A549 (cell line): ENCODE measurements at regions not wholly inside any gene's neighbourhood (a gene's known extent, or its start where the extent isn't known, plus 50 kb on each side); places are given as distances from the start of the nearest gene placed in this dataset.

ENCODE experiments used
- ATAC-seq, 2 experiments: fragments of 200-7000 bp in 1 of 2; fragments of >200 bp in 1 of 2; cut with Nextera tagmentation in 1 of 2; cut with Tn5 transposase in 1 of 2; 3 replicates each; pipeline versions ENCODE4 v1.8.0 to v1.9.1; 2018 to 2020; ENCODE audit warnings: mild to moderate bottlenecking in 1 of 2, moderate library complexity in 1 of 2
- CTCF ChIA-PET: fragments of 300-600 bp; sonication (Branson Sonifier 250); formaldehyde crosslinking; extraction: SDS; loops from one replicate; lab custom pipeline; 2021; ENCODE audit warnings: antibody characterized with exemption, inconsistent platforms; lab: Yijun Ruan, JAX
- POLR2A ChIA-PET: fragments of 350-600 bp; formaldehyde crosslinking; extraction: SDS; loops from one replicate; lab custom pipeline; 2021; ENCODE audit warnings: antibody characterized with exemption, inconsistent platforms; lab: Yijun Ruan, JAX
- DNase-seq, 2 experiments: peaks; one replicate each; pipeline versions ENCODE4 v3.0.0 to v3.0.0-alpha.2; 2011 to 2016; ENCODE audit warnings: low read depth in 1 of 2, low spot score in 1 of 2
- FAIRE-seq: peaks from 2 replicates; lab custom pipeline; 2011; peaks lifted over from hg19 to GRCh38; lab: Jason Lieb, UNC
- H3K27ac ChIP-seq, 2 experiments: fragments of >200 bp; sonication (Bioruptor Twin); formaldehyde crosslinking; 3 replicates each; pipeline ENCODE4 v1.5.1; 2016 to 2017
- H3K4me1 ChIP-seq: fragments of >200 bp; sonication (Bioruptor Twin); formaldehyde crosslinking; 3 replicates; pipeline ENCODE4 v1.6.1; 2016
- H3K4me2 ChIP-seq: fragments of >200 bp; sonication (Bioruptor Twin); formaldehyde crosslinking; 3 replicates; pipeline ENCODE4 v1.6.1; 2016
- H3K4me3 ChIP-seq: fragments of >200 bp; sonication (Bioruptor Twin); formaldehyde crosslinking; 3 replicates; pipeline ENCODE4 v1.5.1; 2016
- H3K9me3 ChIP-seq: fragments of >200 bp; sonication (Bioruptor Twin); formaldehyde crosslinking; 3 replicates; pipeline ENCODE4 v1.6.1; 2016
- BHLHE40 ChIP-seq: IDR thresholded peaks from 2 replicates; pipeline ENCODE4 v1.6.1; 2012; ENCODE audit warnings: low read depth, low read length, inconsistent platforms
- EHMT2 ChIP-seq: fragments of 200-600 bp; sonication (generic); IDR thresholded peaks from 2 replicates; pipeline ENCODE4 v1.6.1; 2016; ENCODE audit warnings: antibody characterized with exemption, low read depth, mild to moderate bottlenecking, moderate library complexity
- EP300 ChIP-seq, 2 experiments: fragments of >200 bp; sonication (Bioruptor Twin); formaldehyde crosslinking; IDR thresholded peaks; 2 replicates in 1 of 2; 3 replicates in 1 of 2; pipeline ENCODE4 v1.6.1; 2016 to 2017
- FOSL2 ChIP-seq, 2 experiments: fragments of 450-650 bp in 1 of 2; fragments of >200 bp in 1 of 2; sonication (Bioruptor Twin) in 1 of 2; formaldehyde crosslinking; IDR thresholded peaks; 2 replicates each; pipeline versions ENCODE4 v1.5.0 to v1.6.1; 2016 to 2020; ENCODE audit warnings: mild to moderate bottlenecking in 1 of 2, moderate library complexity in 1 of 2
- HOXB13 ChIP-seq: fragments of 250-450 bp; sonication (Bioruptor Pico); IDR thresholded peaks from 2 replicates; pipeline ENCODE4 v1.5.0; 2020; ENCODE audit warnings: low read depth, mild to moderate bottlenecking, moderate library complexity
- JUN ChIP-seq, 2 experiments: fragments of >200 bp; sonication (Bioruptor Twin); formaldehyde crosslinking; IDR thresholded peaks; 2 replicates in 1 of 2; 3 replicates in 1 of 2; pipeline ENCODE4 v1.6.1; 2016 to 2017
- JUNB ChIP-seq: fragments of >200 bp; sonication (Bioruptor Twin); formaldehyde crosslinking; IDR thresholded peaks from 2 replicates; pipeline ENCODE4 v1.6.1; 2016
- KDM1A ChIP-seq: fragments of 200-600 bp; sonication (generic); IDR thresholded peaks from 2 replicates; pipeline ENCODE4 v1.6.1; 2016; ENCODE audit warnings: low read depth, mild to moderate bottlenecking
- NR3C1 ChIP-seq: fragments of >200 bp; sonication (Bioruptor Twin); formaldehyde crosslinking; IDR thresholded peaks from 3 replicates; pipeline ENCODE4 v1.6.1; 2017
- RAD21 ChIP-seq, 2 experiments: fragments of >200 bp in 1 of 2; sonication (Bioruptor Twin) in 1 of 2; formaldehyde crosslinking in 1 of 2; IDR thresholded peaks in 1 of 2; conservative IDR thresholded peaks in 1 of 2; 2 replicates in 1 of 2; 3 replicates in 1 of 2; pipeline ENCODE4 v1.6.1; 2012 to 2018; ENCODE audit warnings: inconsistent platforms in 1 of 2
- REST ChIP-seq: fragments of 200-600 bp; sonication (generic); IDR thresholded peaks from 2 replicates; pipeline ENCODE4 v1.6.1; 2016; ENCODE audit warnings: antibody characterized with exemption, mild to moderate bottlenecking, moderate library complexity
- RFX5 ChIP-seq: fragments of 450-650 bp; IDR thresholded peaks from 2 replicates; pipeline ENCODE4 v1.7.1; 2014; ENCODE audit warnings: antibody characterized with exemption, mild to moderate bottlenecking, moderate library complexity
- SMC3 ChIP-seq: fragments of >200 bp; sonication (Bioruptor Twin); formaldehyde crosslinking; IDR thresholded peaks from 3 replicates; pipeline ENCODE4 v1.6.1; 2018; ENCODE audit warnings: inconsistent platforms
- USF2 ChIP-seq: fragments of 450-650 bp; IDR thresholded peaks from 2 replicates; pipeline ENCODE4 v1.6.1; 2014; ENCODE audit warnings: antibody characterized with exemption
- ZSCAN20 ChIP-seq: fragments of 250-450 bp; sonication (Bioruptor Pico); IDR thresholded peaks from 2 replicates; pipeline ENCODE4 v1.8.0; 2022; ENCODE audit warnings: mild to moderate bottlenecking, moderate library complexity
- WGBS: methylation state at CpG from one replicate; pipeline ENCODE4 v1.1.6; 2017; ENCODE audit errors: missing lambda C conversion rate; 5-methylcytosine and 5-hydroxymethylcytosine counted together
- TF ChIP-seq, protein P1 (sequence below): fragments of 150-350 bp; IDR thresholded peaks from 2 replicates; pipeline ENCODE4 v1.6.1; 2014; ENCODE audit warnings: low read depth, mild to moderate bottlenecking, low read length

DNA sequence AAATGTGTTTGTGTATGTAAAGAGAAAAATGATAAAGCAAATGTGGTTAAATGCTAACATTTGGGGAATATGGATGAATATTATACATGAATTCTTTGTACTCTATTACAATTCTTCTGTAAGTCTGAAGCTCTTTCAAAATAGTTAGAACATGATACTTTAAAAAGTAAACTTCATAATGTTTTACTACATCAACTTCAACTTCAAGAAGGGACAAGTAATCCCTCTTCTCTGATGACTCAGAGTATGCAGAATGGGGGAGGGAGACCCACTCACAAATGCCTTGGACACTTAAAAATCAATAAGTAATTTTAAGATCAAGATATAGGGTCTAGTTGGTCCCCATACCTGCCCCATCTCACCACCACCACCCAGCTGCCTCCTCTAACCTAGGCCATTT lies 162.4 kb downstream of the ESM1 start (continued):
- TF ChIP-seq EP300 (IDR thresholded peaks at IDR 0.05) = no peak

- ATAC-seq = no peak
- Histone ChIP-seq H3K4me2 (no peak overlapping the region), H3K4me1 (no peaks in the 10 kb centered on the region), H3K27ac (no peak overlapping the region), H3K4me3 (no peak overlapping the region)
- WGBS = 58% methylated on average over 2 of the region's 2 CpGs
- no peak for DNase-seq
- POLR2A ChIA-PET = no interaction called here
- no peak for TF ChIP-seq EHMT2
- TF ChIP-seq, protein P1, sequence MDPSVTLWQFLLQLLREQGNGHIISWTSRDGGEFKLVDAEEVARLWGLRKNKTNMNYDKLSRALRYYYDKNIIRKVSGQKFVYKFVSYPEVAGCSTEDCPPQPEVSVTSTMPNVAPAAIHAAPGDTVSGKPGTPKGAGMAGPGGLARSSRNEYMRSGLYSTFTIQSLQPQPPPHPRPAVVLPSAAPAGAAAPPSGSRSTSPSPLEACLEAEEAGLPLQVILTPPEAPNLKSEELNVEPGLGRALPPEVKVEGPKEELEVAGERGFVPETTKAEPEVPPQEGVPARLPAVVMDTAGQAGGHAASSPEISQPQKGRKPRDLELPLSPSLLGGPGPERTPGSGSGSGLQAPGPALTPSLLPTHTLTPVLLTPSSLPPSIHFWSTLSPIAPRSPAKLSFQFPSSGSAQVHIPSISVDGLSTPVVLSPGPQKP = no peak
- TF ChIP-seq RAD21 (conservative IDR thresholded peaks at IDR 0.05 in 1 of 2, IDR thresholded peaks at IDR 0.05 in 1 of 2) = no peak
- TF ChIP-seq JUN (IDR thresholded peaks at IDR 0.05) = no peak
- no peak for TF ChIP-seq KDM1A
- TF ChIP-seq, all 56 proteins: peak for 0
- FAIRE-seq = no peak
- no peaks in the 10 kb centered on the region for H3K9me3 ChIP-seq
- CTCF ChIA-PET = interaction anchor here (2.0 kb wide), 1 partner anchor 22 kb away, joined by 7 read pairs; no protein-coding TSS in a partner anchor
These were observed 163.1 kb downstream of the ESM1 start for GRCh38 chr5:54822324-54822687.

GRCh38 chr5:54821445-54822323 lies 163.7 kb downstream of the ESM1 start:
- no peak overlapping the region for H3K4me2 ChIP-seq
- no peak for ATAC-seq
- no peak for FAIRE-seq
- WGBS = 15% methylated on average over 4 of the region's 4 CpGs
- no peak for TF ChIP-seq NR3C1
- TF ChIP-seq ZSCAN20 = no peak
- POLR2A ChIA-PET = no interaction called here
- CTCF ChIA-PET = interaction anchor here (2.0 kb wide), 1 partner anchor 23 kb away, joined by 7 read pairs; no protein-coding TSS in a partner anchor
- no peaks in the 10 kb centered on the region for H3K4me1 ChIP-seq
- H3K4me3 ChIP-seq = no peak overlapping the region
- H3K9me3 ChIP-seq = no peaks in the 10 kb centered on the region
- no peak for DNase-seq
- no peak overlapping the region for H3K27ac ChIP-seq

GRCh38 chr5:54820346-54821134 lies 164.9 kb downstream of the ESM1 start:
- no peaks in the 10 kb centered on the region for H3K9me3 ChIP-seq
- H3K27ac ChIP-seq = no peak overlapping the region
- no peak overlapping the region for H3K4me2 ChIP-seq
- H3K4me3 ChIP-seq = no peak overlapping the region
- TF ChIP-seq BHLHE40 (no peak), HOXB13 (CRISPR knock-in tag) (no peak), SMC3 (no peak), JUNB (no peak), RFX5 (no peak), FOSL2 (IDR thresholded peaks at IDR 0.05) (no peak), FOSL2 (CRISPR knock-in tag; IDR thresholded peaks at IDR 0.05) (no peak), REST (no peak), USF2 (no peak)
- ATAC-seq = no peak
- no peak for DNase-seq
- 28% methylated on average over 3 of the region's 3 CpGs for WGBS
- ChIA-PET CTCF (interaction anchor here (2.0 kb wide), 1 partner anchor 24 kb away, joined by 7 read pairs; no protein-coding TSS in a partner anchor), POLR2A (no interaction called here)
- FAIRE-seq = no peak
- no peaks in the 10 kb centered on the region for H3K4me1 ChIP-seq
